Hepatocyte (in vitro differentiated cells): ENCODE measurements at regions not wholly inside any gene's neighbourhood (a gene's known extent, or its start where the extent isn't known, plus 50 kb on each side); places are given as distances from the start of the nearest gene placed in this dataset.

Experiments
- DNase-seq: peaks from one replicate; pipeline ENCODE4 v3.0.0-alpha.2; 2016; ENCODE audit warnings: low spot score
- H2AFZ ChIP-seq: fragments of 200-600 bp; sonication (generic); 2 replicates; pipeline ENCODE4 v1.6.0; 2016; ENCODE audit warnings: antibody characterized with exemption, mild to moderate bottlenecking
- H3K27ac ChIP-seq: fragments of 200-600 bp; sonication (generic); 2 replicates; pipeline ENCODE4 v1.5.1; 2016; ENCODE audit warnings: mild to moderate bottlenecking
- H3K27me3 ChIP-seq: fragments of 200-600 bp; sonication (generic); 2 replicates; pipeline ENCODE4 v1.6.1; 2016
- H3K36me3 ChIP-seq: fragments of 200-600 bp; sonication (generic); replicated peaks from 2 replicates; pipeline ENCODE4 v1.5.1; 2016; ENCODE audit warnings: low read depth; ENCODE audit not compliant: insufficient read depth
- H3K4me1 ChIP-seq: fragments of 200-600 bp; sonication (generic); 2 replicates; pipeline ENCODE4 v1.5.1; 2016; ENCODE audit warnings: mild to moderate bottlenecking, moderate library complexity; ENCODE audit not compliant: insufficient read depth
- H3K4me2 ChIP-seq: fragments of 200-600 bp; sonication (generic); 2 replicates; pipeline ENCODE4 v1.6.0; 2016
- H3K4me3 ChIP-seq: fragments of 200-600 bp; sonication (generic); 2 replicates; pipeline ENCODE4 v1.5.1; 2016; ENCODE audit warnings: mild to moderate bottlenecking
- H3K79me2 ChIP-seq: fragments of 200-600 bp; sonication (generic); 2 replicates; pipeline ENCODE4 v1.6.0; 2017; ENCODE audit warnings: mild to moderate bottlenecking
- H3K9me2 ChIP-seq: fragments of 200-600 bp; sonication (generic); replicated peaks from 2 replicates; pipeline ENCODE4 v1.6.0; 2017; ENCODE audit warnings: mild to moderate bottlenecking; ENCODE audit not compliant: insufficient read depth
- H3K9me3 ChIP-seq: fragments of 200-600 bp; sonication (generic); 2 replicates; pipeline ENCODE4 v1.5.1; 2016; ENCODE audit warnings: low read depth, mild to moderate bottlenecking
- H4K20me1 ChIP-seq: fragments of 200-600 bp; sonication (generic); 2 replicates; pipeline ENCODE4 v1.6.0; 2016; ENCODE audit warnings: mild to moderate bottlenecking; ENCODE audit not compliant: insufficient read depth, poor library complexity, severe bottlenecking
- CTCF ChIP-seq: fragments of 200-600 bp; sonication (generic); IDR thresholded peaks from 2 replicates; pipeline ENCODE4 v1.5.1; 2016; ENCODE audit warnings: antibody characterized with exemption, mild to moderate bottlenecking; ENCODE audit not compliant: poor library complexity
- EZH2 ChIP-seq: fragments of 200-600 bp; sonication (generic); IDR thresholded peaks from 2 replicates; pipeline ENCODE4 v1.6.1; 2016; ENCODE audit warnings: antibody characterized with exemption, mild to moderate bottlenecking, borderline replicate concordance
- EZH2phosphoT487 ChIP-seq: fragments of 200-600 bp; sonication (generic); IDR thresholded peaks from one replicate; pipeline ENCODE4 v1.6.1; 2018; ENCODE audit warnings: antibody characterized with exemption, mild to moderate bottlenecking, low read depth, moderate library complexity; ENCODE audit not compliant: unreplicated experiment, severe bottlenecking
- WGBS: methylation state at CpG from one replicate; pipeline ENCODE4 v1.1.6; 2016; ENCODE audit warnings: low lambda C conversion rate; ENCODE audit errors: missing lambda C conversion rate; 5-methylcytosine and 5-hydroxymethylcytosine counted together

- H3K36me3 ChIP-seq: no peaks in the 10 kb centered on the region
- no peaks in the 10 kb centered on the region for H3K27me3 ChIP-seq
- 40% methylated on average over 7 of the region's 7 CpGs for WGBS
- TF ChIP-seq EZH2phosphoT487 (no peak), CTCF (no peak), EZH2 (no peak)
- H3K4me2 ChIP-seq: peak overlapping the region; percentile 62
- no peak overlapping the region for H3K4me3 ChIP-seq
- no peaks in the 10 kb centered on the region for H4K20me1 ChIP-seq
- no peaks in the 10 kb centered on the region for H3K79me2 ChIP-seq
- H3K9me2 ChIP-seq: no peaks in the 10 kb centered on the region
- H3K27ac ChIP-seq: peak overlapping the region; percentile 62
- peak overlapping the region; percentile 43 for H2AFZ ChIP-seq
- no peaks in the 10 kb centered on the region for H3K9me3 ChIP-seq
- DNase-seq: no peak
- peaks cover 23% of the 10 kb centered on the region for H3K4me1 ChIP-seq
Observed at GRCh38 chr1:113255038-113255719, 135.1 kb upstream of the MAGI3 start.

GRCh38 chr1:113255720-113256347 is 134.5 kb upstream of the MAGI3 start:
- peak; percentile 37 for DNase-seq
- no peak overlapping the region for H3K4me3 ChIP-seq
- no peaks in the 10 kb centered on the region for H3K36me3 ChIP-seq
- peak overlapping the region; percentile 43 for H2AFZ ChIP-seq
- no peaks in the 10 kb centered on the region for H3K27me3 ChIP-seq
- no peaks in the 10 kb centered on the region for H3K9me3 ChIP-seq
- no peaks in the 10 kb centered on the region for H3K79me2 ChIP-seq
- WGBS: 28% methylated on average over 8 of the region's 8 CpGs
- H3K27ac ChIP-seq: peak overlapping the region; percentile 62
- H4K20me1 ChIP-seq: no peaks in the 10 kb centered on the region
- peak overlapping the region; percentile 62 for H3K4me2 ChIP-seq
- H3K4me1 ChIP-seq: peaks cover 23% of the 10 kb centered on the region
- TF ChIP-seq EZH2phosphoT487 (no peak), EZH2 (no peak), CTCF (no peak)
- H3K9me2 ChIP-seq: no peaks in the 10 kb centered on the region

GRCh38 chr1:113256348-113256729 is 134.0 kb upstream of the MAGI3 start:
- H3K4me1 ChIP-seq: peaks cover 23% of the 10 kb centered on the region
- H3K4me3 ChIP-seq: no peak overlapping the region
- no peaks in the 10 kb centered on the region for H3K79me2 ChIP-seq
- no peak for TF ChIP-seq EZH2
- no peak for TF ChIP-seq EZH2phosphoT487
- no peak for TF ChIP-seq CTCF
- H3K27ac ChIP-seq: peak overlapping the region; percentile 62
- H3K4me2 ChIP-seq: peak overlapping the region; percentile 62
- H3K27me3 ChIP-seq: no peaks in the 10 kb centered on the region
- H3K36me3 ChIP-seq: no peaks in the 10 kb centered on the region
- H3K9me2 ChIP-seq: no peaks in the 10 kb centered on the region
- no peak for DNase-seq
- 45% methylated on average over 2 of the region's 2 CpGs for WGBS
- peak overlapping the region; percentile 43 for H2AFZ ChIP-seq
- H4K20me1 ChIP-seq: no peaks in the 10 kb centered on the region
- H3K9me3 ChIP-seq: no peaks in the 10 kb centered on the region
